ENCODE measurements at regions not wholly inside any gene's neighbourhood (a gene's known extent, or its start where the extent isn't known, plus 50 kb on each side); places are given as distances from the start of the nearest gene placed in this dataset.

DNA sequence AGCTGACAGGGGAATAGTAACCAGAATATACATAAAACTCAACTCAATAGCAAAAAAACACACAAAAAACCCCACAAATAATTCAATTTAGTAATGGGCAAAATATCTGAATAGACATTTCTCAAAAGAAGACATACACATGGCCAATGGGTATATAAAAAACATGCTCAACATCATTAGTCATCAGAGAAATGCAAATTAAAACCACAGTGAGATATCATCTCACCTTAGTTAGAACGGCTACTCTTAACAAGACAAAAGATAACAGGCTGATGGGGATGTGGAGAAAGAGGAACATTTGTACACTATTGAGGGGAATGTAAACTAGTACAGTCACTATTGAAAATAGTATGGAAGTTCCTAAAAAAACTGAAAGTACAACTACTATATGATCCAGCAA, 678.6 kb downstream of the MECOM start:
- no peak for TF ChIP-seq CTCF (IDR thresholded peaks at IDR 0.05)
- TF ChIP-seq POLR2AphosphoS5 (IDR thresholded peaks at IDR 0.05): no peak

Measured in suprapubic skin (tissue), 3 donors.